ENCODE measurements at regions not wholly inside any gene's neighbourhood (a gene's known extent, or its start where the extent isn't known, plus 50 kb on each side); places are given as distances from the start of the nearest gene placed in this dataset.

DNA sequence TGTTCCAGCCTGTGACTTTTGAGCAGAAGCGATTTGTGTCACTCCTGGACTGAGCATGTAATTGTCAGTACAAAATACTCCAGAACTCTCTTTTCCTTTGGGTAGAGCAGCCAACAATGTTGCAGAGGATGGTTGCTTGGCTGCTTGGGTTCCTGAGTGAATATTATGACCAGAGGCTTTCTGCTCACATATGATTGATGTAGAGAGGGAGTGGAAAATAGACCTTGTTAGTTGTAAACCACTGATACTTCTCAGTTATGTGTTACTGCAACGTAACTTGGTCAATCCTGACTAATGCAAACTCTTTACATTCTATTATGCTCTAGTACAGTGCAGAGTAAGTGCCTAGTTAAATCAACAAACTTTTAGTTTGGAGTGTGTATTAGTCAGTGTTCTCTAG is 322.6 kb upstream of the KCNH8 start:
- no peak for DNase-seq

GRCh38 chr3:18813300-18813699 is 335.0 kb upstream of the KCNH8 start:
- DNase-seq, result no peak

DNA sequence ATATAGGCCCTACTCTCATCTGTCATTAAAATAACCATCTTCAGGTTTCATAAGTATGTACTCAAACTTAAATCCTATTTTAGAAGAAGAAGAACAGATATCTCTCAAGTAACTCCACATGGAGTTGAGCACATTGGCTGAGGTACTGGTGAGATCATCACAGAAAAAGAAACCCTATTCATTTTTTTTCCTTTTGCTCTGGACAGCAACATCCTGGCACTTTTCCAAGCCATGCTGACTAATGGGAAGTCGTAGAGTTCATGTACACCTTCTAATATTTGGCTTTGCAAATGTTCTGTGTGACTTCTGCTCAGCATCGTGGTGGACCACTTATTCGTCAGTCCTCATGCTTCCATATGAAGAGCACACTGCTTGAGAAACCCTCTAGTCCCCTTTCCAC is 336.0 kb upstream of the KCNH8 start:
- no peak for DNase-seq

DNA sequence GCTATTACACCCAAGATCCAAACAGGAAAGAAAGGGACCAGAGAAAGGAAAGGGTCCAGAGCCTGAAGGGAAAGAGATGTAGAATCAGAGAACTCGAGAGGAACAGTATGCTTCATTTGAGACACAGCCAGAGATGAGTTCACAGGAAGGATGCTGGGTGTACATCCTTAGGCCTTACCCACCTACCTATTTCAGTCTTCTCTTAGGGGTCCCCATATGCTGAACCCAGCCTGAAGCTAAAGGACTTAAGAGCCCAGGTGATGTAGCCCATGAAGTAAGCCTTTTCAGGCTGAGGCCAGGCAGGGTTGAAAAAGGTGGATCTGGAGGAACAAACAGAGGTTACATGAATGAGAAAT is 338.0 kb upstream of the KCNH8 start:
- no peak for DNase-seq

- DNase-seq, result no peak
These were observed 338.5 kb upstream of the KCNH8 start for GRCh38 chr3:18809640-18810305.

- no peak for DNase-seq
These were observed 339.9 kb upstream of the KCNH8 start for GRCh38 chr3:18808429-18808828.

DNA sequence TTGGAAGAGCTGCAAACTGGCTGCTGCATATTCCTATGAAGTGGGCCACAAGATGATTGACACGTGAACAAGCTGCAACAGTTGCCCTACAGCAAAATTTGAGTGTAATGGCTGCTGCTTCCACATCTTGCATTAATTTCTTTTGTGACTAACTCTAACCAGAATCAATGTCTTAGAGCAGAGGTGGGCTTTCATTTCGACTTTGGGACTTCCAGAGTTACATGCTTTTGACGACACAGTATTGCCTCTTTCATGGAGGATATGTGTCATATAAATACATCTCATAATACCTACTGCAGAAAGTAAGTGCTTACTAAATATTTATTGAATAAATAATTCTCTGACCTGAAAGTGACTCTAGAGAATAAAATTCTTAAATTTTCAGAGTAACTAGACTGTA is 340.7 kb upstream of the KCNH8 start:
- DNase-seq, result no peak

GRCh38 chr3:18806633-18807032 is 341.7 kb upstream of the KCNH8 start:
- no peak for DNase-seq

DNA sequence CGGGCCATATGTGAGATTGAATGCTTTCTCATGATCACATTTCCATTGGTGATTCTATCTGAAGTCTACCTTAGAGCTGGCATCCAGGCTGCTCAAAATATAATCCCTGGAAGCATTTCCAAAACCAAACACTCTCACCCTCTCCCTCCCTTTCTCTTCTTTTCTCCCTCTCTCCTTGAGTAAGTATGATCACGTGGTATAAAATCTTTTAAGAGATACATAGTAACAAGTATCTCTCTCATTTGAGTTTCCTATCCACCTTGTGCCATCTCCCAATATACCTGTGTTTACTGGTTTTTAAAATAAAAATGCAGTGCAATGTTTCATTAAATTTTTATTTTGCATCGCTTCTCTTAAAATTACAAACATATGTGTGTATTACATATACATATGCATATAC is 350.9 kb upstream of the KCNH8 start:
- no peak for DNase-seq

DNA sequence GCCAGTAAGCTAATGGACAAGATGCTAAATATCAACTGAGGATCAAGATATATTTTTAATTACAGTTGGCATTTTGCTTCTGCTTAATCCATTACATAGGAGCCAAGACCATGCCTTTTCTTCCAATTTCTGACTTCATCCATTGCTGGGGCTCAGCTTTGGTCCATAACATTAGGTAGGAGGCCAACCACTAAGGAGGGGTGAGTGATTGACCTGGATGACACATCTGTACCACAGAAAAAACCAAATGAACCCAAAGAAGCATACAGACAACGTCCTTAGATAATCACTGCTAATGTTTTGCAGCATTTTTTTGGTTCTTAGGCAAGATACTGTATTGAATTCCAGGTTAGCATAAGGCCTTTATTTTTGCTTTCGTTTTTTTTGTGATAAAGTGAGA is 353.2 kb upstream of the KCNH8 start:
- DNase-seq, result no peak

DNA sequence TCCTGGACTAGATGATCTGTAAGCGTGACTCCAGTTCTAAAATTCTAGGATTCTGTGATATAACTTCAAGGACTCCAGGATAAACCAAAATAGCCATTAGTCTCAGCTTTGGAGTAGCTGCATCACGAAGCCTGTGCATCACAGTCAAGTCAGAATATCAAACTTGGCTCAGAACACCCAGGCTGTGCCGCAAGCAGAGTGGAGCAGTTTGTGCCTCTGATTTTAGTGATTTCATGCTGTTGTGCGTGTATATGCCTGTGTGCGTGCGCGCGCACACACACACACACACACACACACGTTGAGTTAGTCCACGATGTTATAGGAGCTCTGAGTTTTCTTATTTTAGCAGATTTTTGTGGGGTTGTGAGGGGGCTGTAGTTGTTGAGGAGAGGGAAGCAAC is 356.6 kb upstream of the KCNH8 start:
- DNase-seq, result no peak

GRCh38 chr3:18791182-18791581 is 357.1 kb upstream of the KCNH8 start:
- DNase-seq, result no peak

- DNase-seq, result no peak
These were observed 357.9 kb upstream of the KCNH8 start for GRCh38 chr3:18790384-18790783.

- DNase-seq, result no peak
These were observed 358.6 kb upstream of the KCNH8 start for GRCh38 chr3:18789734-18790133.

- no peak for DNase-seq
These were observed 360.9 kb upstream of the KCNH8 start for GRCh38 chr3:18787441-18787840.

- DNase-seq, result no peak
These were observed 361.5 kb upstream of the KCNH8 start for GRCh38 chr3:18786650-18787323.

GRCh38 chr3:18782191-18782590 is 357.1 kb upstream of the SATB1 start:
- no peak for DNase-seq

- DNase-seq, result no peak
These were observed 355.8 kb upstream of the SATB1 start for GRCh38 chr3:18780959-18781358.

GRCh38 chr3:18779704-18780103 is 354.6 kb upstream of the SATB1 start:
- no peak for DNase-seq

- no peak for DNase-seq
These were observed 353.5 kb upstream of the SATB1 start for GRCh38 chr3:18778598-18778997.

GRCh38 chr3:18778094-18778493 is 353.0 kb upstream of the SATB1 start:
- no peak for DNase-seq

- DNase-seq, result no peak
These were observed 350.4 kb upstream of the SATB1 start for GRCh38 chr3:18775501-18775900.

DNA sequence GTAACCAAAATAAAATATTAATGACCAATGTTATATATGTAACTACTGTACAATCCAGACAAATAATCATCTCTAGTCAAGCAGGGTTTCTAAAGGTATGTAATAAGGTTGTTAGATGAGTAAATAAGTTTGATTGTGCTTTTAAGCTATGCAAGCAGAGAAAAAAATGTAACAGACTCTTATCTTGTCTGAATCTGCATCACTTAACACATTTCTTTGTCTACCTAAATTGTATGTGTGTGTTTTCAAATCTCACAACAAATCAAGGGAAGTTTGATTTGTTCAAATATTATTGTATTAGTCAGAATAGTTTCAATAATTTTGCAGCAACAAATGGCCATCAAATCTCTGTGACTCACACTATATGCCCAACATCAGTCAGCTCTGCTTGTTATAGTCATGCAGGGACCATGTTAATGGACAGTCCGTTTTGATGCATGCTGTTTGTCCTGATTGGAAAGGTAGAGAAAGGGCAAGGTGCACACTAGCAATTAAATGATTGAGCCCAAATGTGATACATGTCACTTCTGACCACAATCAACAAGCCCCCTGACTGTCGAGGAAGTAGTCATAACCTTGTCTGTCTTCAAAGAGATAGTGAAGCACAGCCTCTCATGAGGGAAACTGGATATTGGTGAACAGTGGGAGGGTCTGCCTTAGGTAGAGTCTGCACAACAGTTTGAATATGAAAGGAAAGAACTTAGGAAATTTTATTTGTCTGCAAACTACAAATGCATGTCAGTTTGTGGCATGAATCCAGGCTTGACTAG is 349.4 kb upstream of the SATB1 start:
- no peak for DNase-seq

GRCh38 chr3:18772699-18773305 is 347.7 kb upstream of the SATB1 start:
- no peak for DNase-seq
